ENCODE measurements at regions not wholly inside any gene's neighbourhood (a gene's known extent, or its start where the extent isn't known, plus 50 kb on each side); places are given as distances from the start of the nearest gene placed in this dataset.
"Not testable (repeated sequence)": the region's sequence is repeated elsewhere in the genome, so short reads cannot be mapped to it uniquely, and the experiment has no call there.

DNA sequence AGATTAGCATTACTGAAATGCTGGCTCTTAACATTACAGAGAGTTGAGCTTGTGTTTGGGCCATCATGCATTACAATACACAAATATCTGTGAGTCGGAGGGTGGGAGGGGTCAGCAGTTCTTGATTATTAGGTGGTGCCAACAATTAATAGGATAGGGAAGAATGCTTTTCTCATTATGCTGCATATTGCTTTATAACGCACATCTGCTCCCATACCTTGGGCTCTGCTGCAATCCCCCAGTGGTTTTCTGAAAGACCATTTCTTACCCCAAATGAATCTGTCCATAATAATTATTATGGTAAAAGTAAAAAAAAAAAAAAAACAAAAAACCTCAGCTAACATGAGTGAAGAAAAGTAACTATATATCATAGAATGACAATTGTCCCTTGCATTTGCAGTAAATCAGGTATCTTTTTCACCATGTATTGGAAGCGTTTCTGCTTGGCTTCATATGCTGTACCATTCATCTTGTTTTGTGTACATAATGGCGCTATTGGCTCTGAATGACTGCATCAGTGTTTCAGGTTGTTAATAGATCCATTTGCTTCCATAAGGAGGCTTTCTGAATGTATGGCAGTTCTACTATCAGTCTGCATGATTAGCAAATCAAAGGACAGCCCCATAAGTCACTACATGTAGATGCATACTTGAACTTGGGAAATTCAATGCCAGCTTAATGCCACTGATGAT, 75.9 kb downstream of the CAVIN4 start:
- ATAC-seq (no peak), DNase-seq (ENCODE audit: low spot score) (no peak)
- Mint-ChIP-seq H3K36me3 (peaks cover 44% of the 10 kb centered on the region), H3K27me3 (ENCODE audit: low read depth) (peaks cover 6% of the 10 kb centered on the region), H3K27ac (no peak overlapping the region), H3K4me3 (no peak overlapping the region), H3K9me3 (peaks cover 62% of the 10 kb centered on the region), H3K4me1 (peaks cover 13% of the 10 kb centered on the region)
- ChIA-PET CTCF (interaction anchor here (0.6 kb wide), 1 partner anchor 12 kb away, joined by 3 read pairs; no protein-coding TSS in a partner anchor), POLR2A (no interaction called here)
- TF ChIP-seq ZNF396 (CRISPR knock-in tag; IDR thresholded peaks at IDR 0.05; ENCODE audit: borderline replicate concordance) (no peak), KAT7 (CRISPR knock-in tag; IDR thresholded peaks at IDR 0.05; ENCODE audit: borderline replicate concordance) (no peak), TP53 (CRISPR knock-in tag; IDR thresholded peaks at IDR 0.05) (no peak), JAZF1 (CRISPR knock-in tag; IDR thresholded peaks at IDR 0.05) (no peak), FOXP4 (CRISPR knock-in tag; IDR thresholded peaks at IDR 0.05) (no peak), PRDM15 (CRISPR knock-in tag; IDR thresholded peaks at IDR 0.05) (no peak), ZNF423 (CRISPR knock-in tag; IDR thresholded peaks at IDR 0.05) (no peak), OVOL2 (CRISPR knock-in tag; IDR thresholded peaks at IDR 0.05; ENCODE audit: borderline replicate concordance) (no peak), TEAD1 (CRISPR knock-in tag; IDR thresholded peaks at IDR 0.05) (no peak)
- TF ChIP-seq, protein P1, sequence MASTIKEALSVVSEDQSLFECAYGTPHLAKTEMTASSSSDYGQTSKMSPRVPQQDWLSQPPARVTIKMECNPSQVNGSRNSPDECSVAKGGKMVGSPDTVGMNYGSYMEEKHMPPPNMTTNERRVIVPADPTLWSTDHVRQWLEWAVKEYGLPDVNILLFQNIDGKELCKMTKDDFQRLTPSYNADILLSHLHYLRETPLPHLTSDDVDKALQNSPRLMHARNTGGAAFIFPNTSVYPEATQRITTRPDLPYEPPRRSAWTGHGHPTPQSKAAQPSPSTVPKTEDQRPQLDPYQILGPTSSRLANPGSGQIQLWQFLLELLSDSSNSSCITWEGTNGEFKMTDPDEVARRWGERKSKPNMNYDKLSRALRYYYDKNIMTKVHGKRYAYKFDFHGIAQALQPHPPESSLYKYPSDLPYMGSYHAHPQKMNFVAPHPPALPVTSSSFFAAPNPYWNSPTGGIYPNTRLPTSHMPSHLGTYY (CRISPR knock-in tag; IDR thresholded peaks at IDR 0.05): no peak

DNA sequence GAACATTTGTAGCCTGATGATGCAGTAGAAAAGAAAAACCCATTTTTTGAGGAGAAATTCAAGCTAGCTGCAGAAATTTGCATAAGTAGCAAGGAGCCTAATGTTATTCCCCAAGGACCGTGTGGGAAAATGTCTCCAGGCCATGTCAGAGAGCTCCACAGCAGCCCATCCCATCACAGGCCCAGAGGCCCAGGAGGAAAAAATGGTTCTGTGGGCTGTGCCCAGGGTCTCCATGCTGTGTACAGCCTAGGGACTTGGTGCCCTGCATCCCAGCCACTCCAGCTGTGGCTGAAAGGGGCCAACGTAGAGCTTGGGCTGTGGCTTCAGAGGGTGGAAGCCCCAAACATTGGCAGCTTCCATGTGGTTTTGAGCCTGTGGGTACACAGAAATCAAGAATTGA, 79.0 kb downstream of the CAVIN4 start:
- Mint-ChIP-seq H3K9me3 (peaks cover 64% of the 10 kb centered on the region), H3K27me3 (ENCODE audit: low read depth) (peaks cover 30% of the 10 kb centered on the region), H3K36me3 (peaks cover 36% of the 10 kb centered on the region), H3K4me1 (peaks cover 13% of the 10 kb centered on the region)
- H3K4me3 Mint-ChIP-seq; ATAC-seq; DNase-seq (ENCODE audit: low spot score); CTCF ChIA-PET; POLR2A ChIA-PET; H3K27ac Mint-ChIP-seq: not testable (repeated sequence)

- ChIA-PET POLR2A (no interaction called here), CTCF (interaction anchor here (0.8 to 1.1 kb wide), 2 partner anchors 21 to 39 kb away, joined by 3 read pairs; no protein-coding TSS in a partner anchor)
- Mint-ChIP-seq H3K27me3 (ENCODE audit: low read depth) (peaks cover 63% of the 10 kb centered on the region), H3K36me3 (peaks cover 18% of the 10 kb centered on the region), H3K4me1 (no peaks in the 10 kb centered on the region), H3K9me3 (peaks cover 49% of the 10 kb centered on the region), H3K27ac (no peak overlapping the region), H3K4me3 (no peak overlapping the region)
- DNase-seq (ENCODE audit: low spot score): no peak
- no peak for ATAC-seq
- TF ChIP-seq ZNF121 (CRISPR knock-in tag; IDR thresholded peaks at IDR 0.05) (no peak), NR1H2 (CRISPR knock-in tag; IDR thresholded peaks at IDR 0.05) (no peak), GABPB1 (CRISPR knock-in tag; IDR thresholded peaks at IDR 0.05) (no peak), RELA (CRISPR knock-in tag; IDR thresholded peaks at IDR 0.05; ENCODE audit: borderline replicate concordance) (no peak), ZNF512 (CRISPR knock-in tag; IDR thresholded peaks at IDR 0.05; ENCODE audit: borderline replicate concordance) (no peak), STAT6 (CRISPR knock-in tag; conservative IDR thresholded peaks at IDR 0.05; ENCODE audit: low read depth) (no peak), OVOL2 (CRISPR knock-in tag; IDR thresholded peaks at IDR 0.05; ENCODE audit: borderline replicate concordance) (no peak), ZNF416 (CRISPR knock-in tag; IDR thresholded peaks at IDR 0.05) (no peak), FOXK1 (CRISPR knock-in tag; IDR thresholded peaks at IDR 0.05) (no peak), SP1 (CRISPR knock-in tag; conservative IDR thresholded peaks at IDR 0.05) (no peak)
- TF ChIP-seq, protein P2, sequence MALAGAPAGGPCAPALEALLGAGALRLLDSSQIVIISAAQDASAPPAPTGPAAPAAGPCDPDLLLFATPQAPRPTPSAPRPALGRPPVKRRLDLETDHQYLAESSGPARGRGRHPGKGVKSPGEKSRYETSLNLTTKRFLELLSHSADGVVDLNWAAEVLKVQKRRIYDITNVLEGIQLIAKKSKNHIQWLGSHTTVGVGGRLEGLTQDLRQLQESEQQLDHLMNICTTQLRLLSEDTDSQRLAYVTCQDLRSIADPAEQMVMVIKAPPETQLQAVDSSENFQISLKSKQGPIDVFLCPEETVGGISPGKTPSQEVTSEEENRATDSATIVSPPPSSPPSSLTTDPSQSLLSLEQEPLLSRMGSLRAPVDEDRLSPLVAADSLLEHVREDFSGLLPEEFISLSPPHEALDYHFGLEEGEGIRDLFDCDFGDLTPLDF (CRISPR knock-in tag; IDR thresholded peaks at IDR 0.05): no peak
These were observed 83.8 kb downstream of the CAVIN4 start for GRCh38 chr9:100661668-100662067.

Measured in WTC11 (cell line).